Adrenal gland (tissue), 5 donors: ENCODE measurements at regions not wholly inside any gene's neighbourhood (a gene's known extent, or its start where the extent isn't known, plus 50 kb on each side); places are given as distances from the start of the nearest gene placed in this dataset.

Experiments
- POLR2A ChIP-seq, 2 donors: fragments of 450-650 bp; IDR thresholded peaks; one replicate each; pipeline ENCODE4 v1.6.1; 2017; ENCODE audit warnings: antibody characterized with exemption in 2 of 2, mild to moderate bottlenecking in 2 of 2, moderate library complexity in 1 of 2
- TF ChIP-seq, protein P1 (sequence below), 6 experiments: fragments of 450-650 bp in 4 of 6; fragments of 200-600 bp in 2 of 6; sonication (generic) in 1 of 6; IDR thresholded peaks; 1 replicate in 5 of 6; 2 replicates in 1 of 6; pipeline versions ENCODE4 v1.5.1 to v1.8.0; 2016 to 2021; ENCODE audit warnings: antibody characterized with exemption in 6 of 6, mild to moderate bottlenecking in 2 of 6, moderate library complexity in 1 of 6
- donor health status: DM: no; HTN: no; CAD: no.

DNA sequence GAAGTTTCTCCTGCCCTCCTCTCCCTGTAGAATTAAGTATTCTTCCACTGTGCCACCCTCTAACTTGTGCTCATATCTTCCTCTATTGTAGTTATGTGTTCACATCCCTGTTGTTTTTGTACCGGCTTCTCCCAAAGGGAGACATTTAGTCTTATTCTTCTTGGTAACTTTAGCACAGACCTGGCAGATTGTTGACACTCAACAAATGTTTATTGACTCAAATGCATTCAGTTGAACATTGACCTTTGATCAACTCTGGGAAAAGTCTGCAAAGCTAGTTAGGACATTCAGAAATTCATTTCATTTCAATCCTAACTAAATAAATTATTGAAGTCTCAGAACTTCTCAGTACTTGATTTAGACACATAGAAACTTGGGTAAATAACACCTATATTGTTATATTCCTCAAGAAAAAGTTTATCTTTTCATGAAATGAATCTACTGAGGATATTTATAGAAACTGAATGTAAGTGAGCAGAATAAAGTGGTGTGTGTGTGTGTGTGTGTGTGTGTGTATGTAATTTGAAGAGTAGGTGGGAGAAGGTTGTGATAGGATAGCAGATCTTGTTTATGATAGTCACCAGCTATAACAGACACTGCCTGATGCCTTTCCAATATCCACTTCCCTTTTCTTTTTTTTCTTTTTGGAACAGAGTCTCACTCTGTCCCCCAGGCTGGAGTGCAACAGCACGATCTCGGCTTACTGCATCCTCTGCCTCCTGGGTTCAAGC is 872.4 kb upstream of the CXADR start:
- TF ChIP-seq, protein P1, sequence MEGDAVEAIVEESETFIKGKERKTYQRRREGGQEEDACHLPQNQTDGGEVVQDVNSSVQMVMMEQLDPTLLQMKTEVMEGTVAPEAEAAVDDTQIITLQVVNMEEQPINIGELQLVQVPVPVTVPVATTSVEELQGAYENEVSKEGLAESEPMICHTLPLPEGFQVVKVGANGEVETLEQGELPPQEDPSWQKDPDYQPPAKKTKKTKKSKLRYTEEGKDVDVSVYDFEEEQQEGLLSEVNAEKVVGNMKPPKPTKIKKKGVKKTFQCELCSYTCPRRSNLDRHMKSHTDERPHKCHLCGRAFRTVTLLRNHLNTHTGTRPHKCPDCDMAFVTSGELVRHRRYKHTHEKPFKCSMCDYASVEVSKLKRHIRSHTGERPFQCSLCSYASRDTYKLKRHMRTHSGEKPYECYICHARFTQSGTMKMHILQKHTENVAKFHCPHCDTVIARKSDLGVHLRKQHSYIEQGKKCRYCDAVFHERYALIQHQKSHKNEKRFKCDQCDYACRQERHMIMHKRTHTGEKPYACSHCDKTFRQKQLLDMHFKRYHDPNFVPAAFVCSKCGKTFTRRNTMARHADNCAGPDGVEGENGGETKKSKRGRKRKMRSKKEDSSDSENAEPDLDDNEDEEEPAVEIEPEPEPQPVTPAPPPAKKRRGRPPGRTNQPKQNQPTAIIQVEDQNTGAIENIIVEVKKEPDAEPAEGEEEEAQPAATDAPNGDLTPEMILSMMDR (IDR thresholded peaks at IDR 0.05): no peak
- TF ChIP-seq POLR2A (IDR thresholded peaks at IDR 0.05): no peak
